GM18873 (cell line): ENCODE measurements at regions not wholly inside any gene's neighbourhood (a gene's known extent, or its start where the extent isn't known, plus 50 kb on each side); places are given as distances from the start of the nearest gene placed in this dataset.
"Not testable (repeated sequence)": the region's sequence is repeated elsewhere in the genome, so short reads cannot be mapped to it uniquely, and the experiment has no call there.

Experiments used
- ATAC-seq: cut with Tn5 transposase; IDR thresholded peaks from one replicate; pipeline ENCODE4 v1.9.1; 2021; ENCODE audit warnings: mild to moderate bottlenecking, moderate library complexity, moderate number of reproducible peaks; ENCODE audit not compliant: unreplicated experiment, low FRiP score

- not testable (repeated sequence) for ATAC-seq
These were observed 566.6 kb upstream of the CHD1 start for GRCh38 chr5:99495456-99495855.

- ATAC-seq = not testable (repeated sequence)
These were observed 549.6 kb upstream of the CHD1 start for GRCh38 chr5:99478450-99478849.

- not testable (repeated sequence) for ATAC-seq
These were observed 544.5 kb upstream of the CHD1 start for GRCh38 chr5:99473328-99473727.

- not testable (repeated sequence) for ATAC-seq
These were observed 542.9 kb upstream of the CHD1 start for GRCh38 chr5:99471726-99472125.

- not testable (repeated sequence) for ATAC-seq
These were observed 542.4 kb upstream of the CHD1 start for GRCh38 chr5:99471178-99471577.

GRCh38 chr5:99470636-99471035, 541.8 kb upstream of the CHD1 start:
- ATAC-seq = not testable (repeated sequence)

GRCh38 chr5:99460701-99461100, 531.9 kb upstream of the CHD1 start:
- ATAC-seq = no peak

GRCh38 chr5:99453196-99453595, 524.4 kb upstream of the CHD1 start:
- ATAC-seq = no peak

GRCh38 chr5:99449786-99450185, 521.0 kb upstream of the CHD1 start:
- ATAC-seq = no peak

GRCh38 chr5:99445805-99446204, 517.0 kb upstream of the CHD1 start:
- no peak for ATAC-seq

- ATAC-seq = no peak
These were observed 512.4 kb upstream of the CHD1 start for GRCh38 chr5:99441235-99441634.

GRCh38 chr5:99438619-99439018, 509.8 kb upstream of the CHD1 start:
- ATAC-seq = no peak

- ATAC-seq = no peak
These were observed 509.2 kb upstream of the CHD1 start for GRCh38 chr5:99437986-99438385.

GRCh38 chr5:99423396-99423795, 494.6 kb upstream of the CHD1 start:
- not testable (repeated sequence) for ATAC-seq

GRCh38 chr5:99418640-99419039, 489.8 kb upstream of the CHD1 start:
- ATAC-seq = not testable (repeated sequence)

GRCh38 chr5:99410386-99410785, 481.6 kb upstream of the CHD1 start:
- not testable (repeated sequence) for ATAC-seq

- not testable (repeated sequence) for ATAC-seq
These were observed 476.0 kb upstream of the CHD1 start for GRCh38 chr5:99404764-99405302.

- ATAC-seq = not testable (repeated sequence)
These were observed 471.8 kb upstream of the CHD1 start for GRCh38 chr5:99400571-99400970.

GRCh38 chr5:99398976-99399375, 470.2 kb upstream of the CHD1 start:
- no peak for ATAC-seq

- ATAC-seq = no peak
These were observed 457.7 kb upstream of the CHD1 start for GRCh38 chr5:99386406-99387077.

GRCh38 chr5:99379187-99379586, 450.4 kb upstream of the CHD1 start:
- no peak for ATAC-seq

GRCh38 chr5:99378443-99378842, 449.6 kb upstream of the CHD1 start:
- no peak for ATAC-seq
